ELR (cell line): ENCODE measurements at regions not wholly inside any gene's neighbourhood (a gene's known extent, or its start where the extent isn't known, plus 50 kb on each side); places are given as distances from the start of the nearest gene placed in this dataset.
"Not testable (repeated sequence)": the region's sequence is repeated elsewhere in the genome, so short reads cannot be mapped to it uniquely, and the experiment has no call there.

Source experiments
- DNase-seq: peaks from one replicate; pipeline ENCODE4 v3.0.0-alpha.2; 2015; ENCODE audit warnings: low read depth

DNA sequence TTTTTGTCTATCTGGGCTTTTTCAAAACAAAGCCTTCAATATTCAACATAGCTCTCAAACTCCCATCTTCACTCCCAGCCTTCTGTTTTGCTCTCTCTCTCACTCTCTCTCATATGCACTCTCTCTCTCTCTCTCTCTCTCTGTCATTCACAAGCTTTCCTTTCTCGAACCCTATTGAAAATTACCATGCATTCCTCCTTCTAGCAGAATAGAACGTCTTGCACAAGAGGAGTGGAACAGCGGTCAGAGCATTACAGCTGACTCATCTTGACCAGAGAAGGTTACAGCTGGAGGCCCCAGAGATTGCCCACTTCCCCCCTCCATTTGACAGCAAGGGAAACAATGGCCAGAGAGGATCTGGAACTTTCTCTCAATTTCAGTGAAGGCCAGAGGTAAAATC is 51.0 kb upstream of the LIFR start:
- peak; percentile 92 for DNase-seq

DNA sequence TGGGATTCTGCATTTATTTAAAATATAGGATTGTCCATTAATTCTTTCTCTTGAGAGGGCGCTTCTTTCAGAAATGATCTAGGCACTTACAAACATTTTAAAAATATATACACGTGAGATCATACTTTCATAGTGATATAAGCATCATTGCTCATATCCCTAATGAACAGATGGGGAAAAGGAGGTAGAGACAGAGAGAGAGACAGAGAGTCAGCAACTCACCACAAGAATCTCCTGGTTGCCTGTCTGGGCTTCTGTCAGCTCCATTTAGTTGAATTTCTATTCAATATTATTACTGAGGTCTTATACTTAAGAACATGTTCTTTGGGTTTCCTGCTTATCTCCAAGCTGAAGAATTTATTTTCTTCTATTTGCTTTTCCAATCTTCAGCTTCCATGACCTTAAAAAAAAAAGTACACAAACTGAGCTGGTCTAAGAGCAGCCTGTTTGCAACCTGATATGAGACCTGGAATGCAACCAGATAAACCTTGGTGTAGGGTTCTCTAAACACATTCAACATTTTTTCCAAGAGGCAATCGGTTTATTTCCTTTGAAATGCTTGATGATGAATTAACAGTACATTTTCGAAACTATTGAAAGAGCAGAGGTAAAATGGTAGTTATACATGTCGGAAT is 51.6 kb upstream of the LIFR start:
- DNase-seq = peak; percentile 54

DNA sequence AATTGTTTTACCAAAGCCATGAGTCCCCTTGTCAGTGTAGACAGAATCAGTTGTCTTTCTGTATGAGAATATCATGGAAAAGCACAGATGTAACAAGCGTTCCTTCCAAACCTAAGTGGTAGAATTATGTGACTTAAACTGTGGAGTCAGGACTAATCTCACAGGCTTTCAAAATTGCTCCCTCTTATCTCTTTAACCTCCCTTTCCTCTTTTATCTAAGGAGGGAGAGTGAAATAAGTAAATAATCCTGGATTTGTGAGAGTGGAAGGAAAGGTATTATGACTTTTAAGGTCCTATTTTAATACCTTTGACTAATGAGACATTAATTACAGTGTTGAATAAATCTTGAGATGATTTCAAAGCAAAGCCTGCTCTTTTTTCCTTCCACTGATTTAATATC is 52.4 kb upstream of the LIFR start:
- DNase-seq = no peak

DNA sequence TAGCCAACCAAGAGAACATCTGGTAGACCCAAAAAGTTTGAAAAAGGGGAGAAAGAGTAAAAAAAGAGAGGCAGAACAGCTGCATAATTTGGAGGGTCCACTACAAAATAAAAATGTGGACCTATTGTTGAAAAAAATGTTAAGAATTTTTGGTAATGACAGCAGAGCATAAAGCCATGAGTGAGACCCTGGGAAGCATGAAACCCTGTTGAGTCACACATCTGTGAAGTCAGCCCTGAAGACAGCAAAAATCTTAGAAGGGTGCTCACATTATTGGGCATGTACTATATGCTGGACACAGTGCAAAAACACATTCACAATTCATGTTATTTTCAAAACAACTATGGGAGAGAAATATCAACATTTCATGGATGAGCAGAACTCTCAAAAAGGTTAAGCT is 56.4 kb upstream of the LIFR start:
- DNase-seq = no peak

DNA sequence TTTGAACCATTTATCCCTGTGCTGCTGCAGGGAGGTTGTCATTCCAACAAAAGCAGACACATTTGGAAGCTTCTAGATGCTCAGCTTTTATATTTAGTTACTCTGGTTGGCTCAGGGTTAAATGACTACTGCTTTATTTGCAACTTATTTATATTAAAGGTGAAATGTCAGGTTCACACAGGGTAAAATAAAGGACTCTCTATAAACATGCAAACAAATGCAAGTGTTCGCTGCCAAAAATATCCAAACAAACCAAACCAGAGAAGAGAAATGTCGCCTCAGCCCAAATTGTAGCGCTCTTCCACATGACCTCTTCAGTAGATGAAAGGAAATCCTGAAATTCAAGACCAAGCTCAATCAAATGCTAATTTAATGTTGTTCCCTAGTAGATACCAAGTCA is 57.0 kb upstream of the LIFR start:
- no peak for DNase-seq

DNA sequence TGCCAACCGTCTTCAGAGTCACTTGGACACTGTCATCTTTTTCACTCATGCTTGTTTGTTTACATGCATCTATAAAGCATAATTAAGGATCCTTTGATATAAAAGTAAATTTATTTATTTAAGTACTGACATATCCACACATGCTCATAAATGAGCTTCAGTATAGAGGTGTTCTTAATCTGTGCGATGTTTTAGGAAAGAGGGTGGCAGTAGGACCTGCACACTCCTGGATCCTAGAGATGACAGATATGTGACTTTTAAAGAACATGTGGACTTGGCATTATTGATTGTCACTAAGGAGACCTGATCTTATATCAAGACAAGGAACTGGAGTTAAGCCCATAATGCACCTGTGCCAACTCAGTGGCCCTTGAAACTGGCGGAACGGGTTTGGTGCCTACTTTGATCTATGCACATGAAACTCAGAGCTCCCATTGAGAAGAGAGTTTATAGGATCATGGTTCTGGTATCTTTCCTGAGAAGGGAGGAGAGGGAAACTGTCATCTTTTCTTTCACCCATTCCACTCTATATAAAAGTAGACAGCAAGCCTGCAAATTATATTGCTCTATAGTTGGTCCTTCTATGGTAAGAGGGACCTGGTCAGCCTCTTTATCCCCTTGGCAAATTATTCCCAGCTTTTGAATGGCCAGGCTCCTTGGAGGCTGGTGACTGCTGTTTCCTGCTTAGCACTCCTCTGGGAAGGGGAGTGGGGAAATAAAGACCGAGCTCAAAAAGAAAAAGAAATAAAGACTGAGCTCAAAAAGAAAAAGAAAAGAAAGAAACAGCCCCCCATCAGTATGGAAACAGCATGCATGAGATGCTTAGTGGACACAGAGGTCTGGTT is 57.8 kb upstream of the LIFR start:
- DNase-seq = no peak

DNA sequence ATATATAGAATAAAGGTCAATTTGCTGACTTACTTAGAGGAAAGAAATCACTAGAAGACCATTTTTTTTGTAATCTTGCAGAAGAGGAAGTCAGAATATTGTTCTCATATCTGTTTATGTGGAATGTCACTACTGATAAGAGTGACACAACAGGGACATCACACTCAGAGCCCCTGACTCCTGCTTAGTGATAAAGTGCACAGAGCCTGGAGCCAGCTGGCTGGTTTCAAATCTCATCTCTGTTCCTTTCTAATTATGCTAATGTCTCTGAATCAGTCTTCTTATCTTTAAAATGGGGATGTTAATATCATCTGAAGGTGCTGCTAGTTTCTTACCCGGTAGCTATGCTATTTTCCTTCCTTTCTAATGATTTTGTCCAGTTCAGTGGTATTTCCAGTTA is 58.6 kb upstream of the LIFR start:
- DNase-seq = no peak

DNA sequence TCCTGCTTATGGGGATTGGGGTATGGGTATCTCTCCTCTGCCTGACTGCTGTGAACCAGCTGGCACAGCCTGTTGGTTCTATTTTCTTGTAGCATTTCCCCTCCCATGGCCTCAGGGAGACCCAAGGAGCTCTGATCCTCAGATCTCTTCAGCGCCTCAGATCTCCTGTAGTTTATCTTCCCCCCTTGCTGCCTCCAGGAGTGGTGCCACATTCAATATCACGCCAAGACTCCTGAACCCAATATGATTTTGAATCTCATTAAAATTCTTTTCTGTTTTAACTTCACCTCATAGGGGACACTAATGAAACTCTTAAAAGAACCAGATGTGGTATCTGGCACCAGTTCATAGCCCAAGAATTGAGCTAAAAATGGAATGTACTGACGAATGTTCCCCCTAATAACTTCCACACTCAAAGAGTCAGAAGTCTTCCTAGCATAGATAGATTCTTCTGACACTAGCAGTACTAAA is 59.6 kb upstream of the LIFR start:
- DNase-seq = no peak

DNA sequence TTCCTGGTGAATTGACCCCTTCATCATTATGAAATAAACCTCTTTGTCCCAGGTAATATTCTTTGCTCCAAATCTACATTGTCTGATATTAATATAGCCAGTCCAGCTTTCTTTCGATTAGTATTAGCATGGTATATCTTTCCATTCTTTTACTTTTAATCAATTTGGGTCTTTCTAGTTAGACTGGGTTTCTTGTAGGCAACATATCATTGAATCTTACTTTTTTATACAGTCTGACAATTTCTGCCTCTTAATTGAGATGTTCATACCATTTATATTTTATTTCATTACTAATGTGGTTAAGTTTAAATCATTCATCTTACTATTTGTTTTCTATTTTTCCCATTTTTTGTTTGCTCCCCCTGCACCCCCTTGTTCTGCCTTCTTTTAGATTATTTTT is 61.7 kb upstream of the LIFR start:
- DNase-seq = no peak

DNA sequence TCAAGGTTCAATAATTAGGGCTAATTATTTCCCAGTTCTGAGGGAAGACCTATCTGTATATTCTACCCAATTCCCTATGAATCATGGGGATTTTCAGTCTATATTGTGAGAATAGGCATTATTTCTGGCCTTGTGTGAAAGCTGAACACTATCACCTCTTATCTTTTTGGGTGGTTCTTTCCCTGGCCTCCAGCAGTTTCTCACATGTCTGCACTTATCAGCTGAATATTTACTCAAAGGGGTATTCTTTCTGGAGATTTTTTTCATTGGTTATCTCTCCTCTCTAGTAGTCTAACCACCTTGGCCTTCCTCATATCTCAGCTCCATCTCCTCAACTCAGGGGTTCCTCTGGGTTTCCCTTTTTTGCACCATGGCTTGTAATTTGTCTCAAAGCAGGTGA is 64.9 kb upstream of the LIFR start:
- no peak for DNase-seq

DNA sequence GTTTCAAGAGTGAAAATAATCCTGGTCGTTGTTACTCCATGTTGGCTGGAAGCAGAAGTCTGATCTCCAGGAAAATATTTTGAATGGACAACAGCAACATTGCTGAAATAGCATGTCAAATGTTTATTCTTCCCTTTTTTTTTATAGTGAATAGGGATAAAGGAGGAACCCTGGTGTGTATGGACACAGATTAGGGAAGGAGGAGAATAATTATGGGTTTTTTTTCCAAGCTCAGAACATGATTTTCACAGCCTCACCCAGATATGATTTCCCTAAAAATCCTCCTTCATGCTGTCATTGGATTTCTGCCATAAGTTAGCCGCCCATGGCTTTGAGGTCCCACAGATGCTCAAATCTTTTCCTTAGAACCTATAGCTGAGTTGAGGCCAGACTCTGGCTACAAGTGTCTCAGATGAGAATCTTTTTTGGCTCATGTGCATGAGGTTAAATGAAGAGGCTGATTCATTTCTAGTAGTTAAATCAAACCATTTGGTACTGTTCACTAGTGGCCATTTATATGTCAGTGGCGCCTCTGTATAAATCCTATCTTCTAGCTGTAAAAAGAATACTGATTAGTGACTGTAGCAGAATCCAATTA is 65.5 kb upstream of the LIFR start:
- DNase-seq = no peak

DNA sequence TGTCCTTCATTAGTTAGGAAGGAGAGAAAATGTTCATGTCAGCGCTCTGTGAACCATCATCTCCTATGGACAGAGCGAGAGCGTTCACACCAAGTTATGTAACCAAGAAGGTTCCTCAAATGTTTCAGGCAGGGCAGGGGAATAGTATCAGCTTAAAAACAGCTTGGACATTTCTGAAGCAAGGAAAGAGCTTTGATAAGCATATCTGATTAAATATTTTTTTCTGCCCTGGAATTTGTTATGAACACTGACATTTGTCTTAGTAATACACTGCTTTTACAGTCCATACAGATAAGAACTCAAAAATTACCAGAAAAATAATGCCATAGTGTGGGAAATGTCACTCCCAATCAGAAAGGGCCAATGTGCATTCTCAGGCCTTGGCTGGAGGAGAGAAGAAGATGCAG is 66.3 kb upstream of the LIFR start:
- no peak for DNase-seq

DNA sequence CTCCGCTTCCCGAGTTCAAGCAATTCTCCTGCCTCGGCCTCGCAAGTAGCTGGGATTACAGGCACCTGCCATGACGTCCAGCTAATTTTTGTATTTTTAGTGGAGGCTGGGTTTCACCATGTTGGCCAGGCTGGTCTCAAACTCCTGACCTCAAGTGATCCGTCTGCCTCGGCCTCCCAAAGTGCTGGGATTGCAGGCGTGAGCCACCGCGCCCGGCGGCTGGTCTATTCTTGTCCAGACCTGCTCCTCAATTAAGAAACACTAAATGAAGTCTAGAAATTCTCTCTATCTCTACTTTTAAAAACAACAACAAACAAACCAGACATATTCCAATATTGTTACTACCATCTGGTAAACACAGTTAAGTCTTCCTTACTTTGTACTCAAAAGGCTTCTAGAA is 68.1 kb upstream of the LIFR start:
- not testable (repeated sequence) for DNase-seq

DNA sequence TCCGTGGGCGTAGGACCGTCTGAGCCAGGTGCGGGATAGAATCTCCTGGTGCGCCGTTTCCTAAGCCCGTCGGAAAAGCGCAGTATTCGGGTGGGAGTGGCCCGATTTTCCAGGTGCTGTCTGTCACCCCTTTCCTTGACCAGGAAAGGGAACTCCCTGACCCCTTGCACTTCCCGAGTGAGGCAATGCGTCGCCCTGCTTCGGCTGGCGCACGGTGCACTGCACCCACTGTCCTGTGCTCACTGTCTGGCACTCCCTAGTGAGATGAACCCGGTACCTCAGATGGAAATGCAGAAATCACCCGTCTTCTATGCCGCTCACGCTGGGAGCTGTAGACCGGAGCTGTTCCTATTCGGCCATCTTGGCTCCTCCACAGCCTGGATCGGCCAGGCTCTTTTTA is 74.9 kb upstream of the LIFR start:
- DNase-seq = not testable (repeated sequence)

DNA sequence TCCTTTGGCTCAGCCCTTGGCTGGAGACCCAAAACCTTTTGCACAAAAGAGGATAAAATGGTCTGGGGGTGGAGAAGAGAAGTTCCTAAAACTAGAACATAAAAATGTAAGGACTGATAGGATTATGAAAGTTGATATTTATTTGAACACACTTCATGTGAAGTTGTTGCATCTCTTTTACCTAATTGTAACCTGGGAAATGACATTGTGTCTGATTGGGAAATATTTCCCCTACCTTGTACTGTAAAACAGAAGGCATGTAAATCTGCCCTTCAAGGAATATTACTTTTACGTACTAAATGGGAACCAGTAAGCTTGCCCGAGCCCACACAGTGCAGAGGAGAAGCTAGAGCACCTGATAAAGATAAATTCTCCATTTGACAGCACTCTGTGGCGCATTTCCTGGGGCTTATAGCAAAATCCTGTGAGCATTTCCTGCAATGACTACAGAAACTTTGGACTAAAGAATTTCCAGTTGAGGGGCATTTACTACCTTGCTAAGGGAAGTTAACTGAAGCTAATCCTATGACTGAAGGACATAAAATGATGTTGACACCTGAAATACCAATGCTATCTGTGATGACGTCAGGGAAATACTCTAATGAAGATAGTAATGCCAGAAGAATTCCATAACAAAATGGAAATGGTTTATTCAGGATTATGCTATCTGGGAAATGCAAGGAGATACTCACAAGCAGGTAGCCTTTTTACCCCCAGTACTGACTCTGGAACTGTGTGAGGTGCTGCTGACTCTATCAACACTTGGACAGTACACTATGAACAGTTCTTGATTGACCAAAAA is 78.3 kb upstream of the LIFR start:
- DNase-seq = peak; percentile 30

DNA sequence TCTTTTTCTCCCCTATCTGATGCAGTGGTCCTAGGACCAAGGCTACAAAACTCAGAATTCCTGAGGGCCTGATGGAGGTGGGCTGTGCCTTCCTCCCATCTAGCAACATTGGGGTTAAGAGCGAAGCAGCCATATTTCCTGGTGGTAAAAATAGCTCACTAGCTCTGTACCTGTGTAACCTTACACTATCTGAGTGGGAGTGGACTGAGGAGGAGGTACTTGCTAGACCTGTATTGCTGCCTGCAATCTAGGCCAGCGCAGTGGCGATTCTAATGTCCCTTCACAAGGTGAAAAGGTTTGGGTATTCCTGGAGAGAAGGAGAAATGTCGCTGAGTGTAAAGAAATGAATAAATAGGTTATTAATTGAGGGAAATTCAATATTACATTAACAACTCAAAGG is 80.2 kb upstream of the LIFR start:
- DNase-seq = no peak

DNA sequence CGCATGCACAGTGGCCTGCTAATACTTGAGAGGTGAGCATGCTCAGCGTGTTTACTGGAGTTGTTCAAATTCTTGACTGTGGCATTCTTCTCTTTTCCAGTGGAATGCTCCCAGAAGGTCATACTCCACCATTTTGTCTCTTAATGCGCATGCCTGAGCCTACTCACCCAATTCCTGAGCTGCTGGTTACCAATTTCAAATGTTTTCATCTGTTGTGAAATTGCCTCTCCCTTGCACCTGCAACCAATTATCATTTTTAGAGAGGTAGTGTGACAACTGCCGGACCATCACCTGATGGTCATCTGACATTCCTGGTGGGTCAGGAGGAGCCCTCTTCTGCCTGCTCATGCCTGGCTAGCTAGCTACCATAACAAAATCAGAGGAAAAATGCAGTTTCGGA is 82.2 kb upstream of the LIFR start:
- DNase-seq = no peak

DNA sequence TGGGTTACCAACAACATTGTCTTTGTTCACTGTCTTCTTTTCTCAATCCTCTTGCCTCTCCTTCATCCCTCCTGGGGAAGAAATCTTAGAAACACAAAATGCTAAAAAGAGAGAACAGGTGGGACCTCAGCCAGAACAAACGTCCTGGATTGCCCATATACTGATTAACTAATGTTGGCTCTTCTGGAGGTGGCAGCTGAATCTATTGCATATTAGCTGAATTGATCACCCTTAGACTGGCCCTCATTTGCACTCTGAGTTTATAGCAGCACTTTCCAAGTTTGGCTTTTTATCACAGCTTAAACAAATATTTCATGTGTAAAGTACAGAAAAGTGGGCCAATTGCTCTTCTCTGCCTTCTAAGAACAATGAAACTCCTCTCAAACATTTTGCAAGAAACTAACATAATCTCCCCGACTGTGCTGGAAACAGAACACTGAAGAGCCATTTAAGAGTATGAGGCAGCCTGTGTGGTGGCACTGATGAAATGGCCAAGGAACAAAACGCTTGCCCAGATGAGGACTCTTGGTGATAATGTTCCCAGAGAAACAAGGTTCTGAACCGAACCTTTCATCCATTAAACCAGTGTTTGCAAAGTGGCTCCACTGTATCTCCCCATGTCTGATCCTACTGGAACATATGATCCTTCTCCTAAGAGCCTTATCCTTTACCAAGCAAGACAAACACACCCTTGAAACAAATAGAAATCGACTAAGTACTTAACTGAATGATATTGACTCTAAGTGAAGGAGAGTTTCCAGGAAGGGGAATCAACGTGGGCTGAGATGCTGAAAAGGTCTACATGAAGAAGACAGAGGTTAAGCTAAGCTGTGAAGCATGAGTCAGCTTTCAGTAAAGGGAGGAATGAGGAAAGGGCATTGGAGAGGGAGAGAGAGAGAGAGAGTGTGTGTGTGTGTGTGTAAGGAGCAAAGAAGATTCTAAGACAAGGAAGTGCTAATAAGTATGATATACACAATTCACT is 83.2 kb upstream of the LIFR start:
- DNase-seq = peak; percentile 13

DNA sequence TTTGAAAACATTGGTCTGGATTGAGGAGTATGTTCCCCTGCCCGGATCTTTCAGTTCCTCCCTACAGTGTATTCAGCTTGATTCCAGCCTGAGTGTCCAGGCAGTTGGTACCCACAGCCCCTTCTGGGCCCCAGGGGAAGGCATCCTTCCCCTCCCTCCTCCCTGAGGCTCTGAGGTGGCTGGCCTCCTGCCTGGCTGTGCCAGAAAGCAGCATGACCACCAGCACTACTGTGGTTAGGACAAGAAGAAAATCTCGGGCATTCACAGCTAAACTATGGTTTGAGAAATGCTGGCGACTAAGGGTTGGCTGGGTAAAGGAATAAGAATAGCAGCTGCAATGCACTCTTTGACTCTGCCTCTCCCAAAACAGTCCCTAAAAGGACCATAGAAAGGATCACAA is 84.6 kb upstream of the LIFR start:
- no peak for DNase-seq

DNA sequence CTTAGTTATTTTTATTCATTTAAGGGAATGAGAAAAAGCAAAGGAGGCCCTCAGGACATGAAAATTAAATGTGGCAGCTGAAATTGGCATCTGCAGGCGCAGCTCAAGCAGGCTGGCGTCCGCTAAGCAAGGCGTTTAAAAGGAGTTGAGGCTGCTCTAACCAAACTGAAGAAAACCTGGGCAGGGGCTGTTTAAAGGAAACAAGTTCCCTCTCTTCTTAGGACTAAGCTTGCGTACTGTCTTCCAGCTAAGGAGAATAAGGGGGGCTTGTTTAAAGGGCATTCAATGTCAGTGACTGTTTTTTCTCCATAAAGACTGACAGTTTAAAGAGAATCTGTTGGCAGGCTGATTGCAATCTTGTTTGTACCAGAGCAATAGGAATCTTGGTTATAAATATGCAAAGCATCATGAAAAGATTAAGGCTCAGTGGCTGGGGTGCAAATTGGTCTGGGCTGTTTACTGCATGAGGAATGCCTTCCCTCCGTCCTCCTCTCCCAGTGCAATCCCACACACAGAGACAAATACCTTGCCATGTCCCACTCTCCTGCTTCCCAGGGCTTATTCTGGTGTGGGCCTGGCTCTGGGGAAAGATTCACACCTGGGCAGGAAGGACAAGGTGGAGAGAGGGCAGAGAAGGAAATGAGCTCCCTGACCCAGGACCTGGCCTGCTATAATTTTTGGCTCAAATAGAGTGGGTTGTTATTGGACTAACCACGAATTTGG is 85.9 kb upstream of the LIFR start:
- no peak for DNase-seq

DNA sequence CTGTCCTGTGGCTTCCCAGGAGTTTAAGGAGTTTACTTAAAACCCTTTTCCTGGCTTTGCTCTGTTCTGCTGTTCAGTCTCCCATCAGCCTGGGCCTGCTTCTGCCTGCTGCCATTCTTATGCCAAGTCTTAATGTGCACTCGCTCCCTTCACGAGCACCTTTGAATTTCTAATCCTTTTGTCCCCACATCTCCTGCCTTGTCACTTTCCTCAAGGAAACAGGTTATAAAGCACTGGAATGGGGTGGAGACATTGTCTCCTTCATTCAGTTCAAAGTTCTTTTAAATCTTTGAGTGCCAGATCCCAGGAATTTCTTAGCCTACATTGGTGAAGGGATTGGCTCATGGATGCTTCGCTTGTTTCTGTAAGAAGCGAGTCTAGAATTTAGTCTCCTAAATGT is 87.2 kb upstream of the LIFR start:
- DNase-seq = no peak
